CD8-positive, alpha-beta memory T cell (primary cell): ENCODE measurements at regions not wholly inside any gene's neighbourhood (a gene's known extent, or its start where the extent isn't known, plus 50 kb on each side); places are given as distances from the start of the nearest gene placed in this dataset.

Experiments
- CTCF ChIA-PET: fragments of 350-600 bp; sonication (Branson Sonifier 250); formaldehyde crosslinking; loops from one replicate; lab custom pipeline; 2021; ENCODE audit warnings: antibody characterized with exemption; lab: Charles Lee
- POLR2A ChIA-PET: fragments of 350-600 bp; sonication (Branson Sonifier 250); formaldehyde crosslinking; loops from one replicate; lab custom pipeline; 2021; ENCODE audit warnings: antibody characterized with exemption; lab: Charles Lee
- DNase-seq, 5 donors: peaks; one replicate each; pipeline versions ENCODE4 v3.0.0 to v3.0.0-alpha.2; 2020 to 2022; ENCODE audit warnings: mixed read lengths in 1 of 5
- H3K27ac ChIP-seq: one replicate; pipeline ENCODE4 v1.7.0; 2013; ENCODE audit warnings: low read depth, mild to moderate bottlenecking, low read length, moderate library complexity
- H3K27me3 ChIP-seq: 2 replicates; pipeline ENCODE4 v1.7.0; 2013; ENCODE audit warnings: low read length, mild to moderate bottlenecking; ENCODE audit not compliant: insufficient read depth, poor library complexity, severe bottlenecking
- H3K36me3 ChIP-seq: 2 replicates; pipeline ENCODE4 v1.7.0; 2013; ENCODE audit warnings: mild to moderate bottlenecking, low read length, moderate library complexity; ENCODE audit not compliant: insufficient read depth
- H3K4me1 ChIP-seq: 2 replicates; pipeline ENCODE4 v1.7.0; 2013; ENCODE audit warnings: mild to moderate bottlenecking, low read length, moderate library complexity; ENCODE audit not compliant: insufficient read depth
- H3K4me3 ChIP-seq: 2 replicates; pipeline ENCODE4 v1.7.0; 2013; ENCODE audit warnings: mild to moderate bottlenecking, low read length
- H3K9me3 ChIP-seq: 2 replicates; pipeline ENCODE4 v1.7.0; 2013; ENCODE audit warnings: mild to moderate bottlenecking, low read length
- H3K27ac Mint-ChIP-seq, 8 donors: one replicate each; pipeline ENCODE4 v1.8.0; 2020 to 2021; ENCODE audit warnings: mixed read lengths in 8 of 8, mild to moderate bottlenecking in 6 of 8, inconsistent platforms in 3 of 8, moderate library complexity in 3 of 8
- H3K27me3 Mint-ChIP-seq, 2 donors: one replicate each; pipeline ENCODE4 v1.8.0; 2020 to 2021; ENCODE audit warnings: mixed read lengths in 2 of 2, mild to moderate bottlenecking in 1 of 2, moderate library complexity in 1 of 2
- H3K36me3 Mint-ChIP-seq, 3 donors: one replicate each; pipeline ENCODE4 v1.8.0; 2020 to 2021; ENCODE audit warnings: mixed read lengths in 3 of 3, inconsistent platforms in 1 of 3, mild to moderate bottlenecking in 1 of 3
- H3K4me1 Mint-ChIP-seq, 3 donors: one replicate each; pipeline ENCODE4 v1.8.0; 2020 to 2021; ENCODE audit warnings: mixed read lengths in 3 of 3, inconsistent platforms in 1 of 3, mild to moderate bottlenecking in 1 of 3
- H3K4me3 Mint-ChIP-seq, 7 donors: one replicate each; pipeline ENCODE4 v1.8.0; 2020 to 2021; ENCODE audit warnings: mixed read lengths in 7 of 7, mild to moderate bottlenecking in 6 of 7, moderate library complexity in 4 of 7, inconsistent platforms in 2 of 7
- H3K9me3 Mint-ChIP-seq, 5 donors: one replicate each; pipeline ENCODE4 v1.8.0; 2020 to 2022; ENCODE audit warnings: mixed read lengths in 5 of 5, mild to moderate bottlenecking in 3 of 5, moderate library complexity in 2 of 5, inconsistent platforms in 1 of 5

GRCh38 chrX:479273-479981 lies 92.7 kb upstream of the PPP2R3B start:
- H3K27me3 ChIP-seq, result no peaks in the 10 kb centered on the region
- no peak overlapping the region for H3K27ac ChIP-seq
- no peak overlapping the region for H3K27ac Mint-ChIP-seq
- no peaks in the 10 kb centered on the region for H3K4me1 Mint-ChIP-seq
- H3K9me3 ChIP-seq, result no peaks in the 10 kb centered on the region
- H3K36me3 ChIP-seq, result no peaks in the 10 kb centered on the region
- no peak for DNase-seq
- H3K9me3 Mint-ChIP-seq, result peaks cover 0 to 16% (median 4%) of the 10 kb centered on the region in 5 donors
- H3K27me3 Mint-ChIP-seq, result peaks cover 0 to 11% of the 10 kb centered on the region in 2 donors
- ChIA-PET POLR2A (no interaction called here), CTCF (no interaction called here)
- no peak overlapping the region for H3K4me3 Mint-ChIP-seq
- H3K4me3 ChIP-seq, result no peak overlapping the region
- peaks cover 0 to 2% (median 0%) of the 10 kb centered on the region in 3 donors for H3K36me3 Mint-ChIP-seq
- H3K4me1 ChIP-seq, result no peaks in the 10 kb centered on the region

GRCh38 chrX:480861-481417 lies 94.2 kb upstream of the PPP2R3B start:
- no peak for DNase-seq
- H3K9me3 Mint-ChIP-seq, result peaks cover 0 to 13% (median 2%) of the 10 kb centered on the region in 5 donors
- POLR2A ChIA-PET, result no interaction called here

GRCh38 chrX:482192-482701 lies 95.5 kb upstream of the PPP2R3B start:
- Histone ChIP-seq H3K36me3 (no peaks in the 10 kb centered on the region), H3K9me3 (no peaks in the 10 kb centered on the region), H3K4me3 (no peak overlapping the region), H3K4me1 (no peaks in the 10 kb centered on the region), H3K27ac (no peak overlapping the region), H3K27me3 (no peaks in the 10 kb centered on the region)
- Mint-ChIP-seq H3K9me3 (peaks cover 0 to 13% (median 2%) of the 10 kb centered on the region in 5 donors), H3K27ac (no peak overlapping the region), H3K4me1 (no peaks in the 10 kb centered on the region), H3K27me3 (peaks cover 0 to 6% of the 10 kb centered on the region in 2 donors), H3K36me3 (peaks cover 0 to under 1% (median 0%) of the 10 kb centered on the region in 3 donors), H3K4me3 (no peak overlapping the region)
- POLR2A ChIA-PET, result no interaction called here
- CTCF ChIA-PET, result no interaction called here
- no peak for DNase-seq

More at GRCh38 chrX:480861-481417, 94.2 kb upstream of the PPP2R3B start:
- H3K36me3 Mint-ChIP-seq, result peaks cover 0 to 2% (median 0%) of the 10 kb centered on the region in 3 donors
- Histone ChIP-seq H3K36me3 (no peaks in the 10 kb centered on the region), H3K27ac (no peak overlapping the region), H3K4me1 (no peaks in the 10 kb centered on the region), H3K4me3 (no peak overlapping the region), H3K9me3 (no peaks in the 10 kb centered on the region), H3K27me3 (no peaks in the 10 kb centered on the region)
- CTCF ChIA-PET, result no interaction called here
- H3K4me1 Mint-ChIP-seq, result no peaks in the 10 kb centered on the region
- no peak overlapping the region for H3K4me3 Mint-ChIP-seq
- H3K27ac Mint-ChIP-seq, result no peak overlapping the region
- peaks cover 0 to 7% of the 10 kb centered on the region in 2 donors for H3K27me3 Mint-ChIP-seq

GRCh38 chrX:482702-483203 lies 96.0 kb upstream of the PPP2R3B start:
- DNase-seq, result no peak
- H3K27me3 ChIP-seq, result no peaks in the 10 kb centered on the region
- peaks cover 0 to 11% (median 2%) of the 10 kb centered on the region in 5 donors for H3K9me3 Mint-ChIP-seq
- H3K27ac ChIP-seq, result no peak overlapping the region
- H3K4me3 ChIP-seq, result no peak overlapping the region
- H3K27ac Mint-ChIP-seq, result peak overlapping the region in 1 of 8 donors; percentile 38
- H3K4me1 Mint-ChIP-seq, result no peaks in the 10 kb centered on the region
- no peaks in the 10 kb centered on the region for H3K4me1 ChIP-seq
- no peaks in the 10 kb centered on the region for H3K36me3 Mint-ChIP-seq
- H3K4me3 Mint-ChIP-seq, result no peak overlapping the region
- ChIA-PET CTCF (no interaction called here), POLR2A (no interaction called here)
- H3K36me3 ChIP-seq, result no peaks in the 10 kb centered on the region
- H3K27me3 Mint-ChIP-seq, result peaks cover 0 to 7% of the 10 kb centered on the region in 2 donors
- H3K9me3 ChIP-seq, result no peaks in the 10 kb centered on the region

GRCh38 chrX:485368-485767 lies 98.7 kb upstream of the PPP2R3B start:
- H3K27ac ChIP-seq, result no peak overlapping the region
- H3K4me1 Mint-ChIP-seq, result no peaks in the 10 kb centered on the region
- ChIA-PET POLR2A (no interaction called here), CTCF (no interaction called here)
- H3K27me3 Mint-ChIP-seq, result peaks cover 0 to 6% of the 10 kb centered on the region in 2 donors
- no peaks in the 10 kb centered on the region for H3K4me1 ChIP-seq
- H3K27me3 ChIP-seq, result no peaks in the 10 kb centered on the region
- no peaks in the 10 kb centered on the region for H3K36me3 ChIP-seq
- no peak for DNase-seq
- H3K4me3 ChIP-seq, result no peak overlapping the region
- H3K27ac Mint-ChIP-seq, result no peak overlapping the region
- H3K4me3 Mint-ChIP-seq, result no peak overlapping the region
- no peaks in the 10 kb centered on the region for H3K36me3 Mint-ChIP-seq
- H3K9me3 Mint-ChIP-seq, result peaks cover 0 to 11% (median 2%) of the 10 kb centered on the region in 5 donors
- H3K9me3 ChIP-seq, result no peaks in the 10 kb centered on the region

GRCh38 chrX:486325-486724 lies 99.6 kb upstream of the PPP2R3B start:
- Histone ChIP-seq H3K4me3 (no peak overlapping the region), H3K9me3 (no peaks in the 10 kb centered on the region), H3K4me1 (no peaks in the 10 kb centered on the region), H3K27ac (no peak overlapping the region), H3K36me3 (no peaks in the 10 kb centered on the region), H3K27me3 (no peaks in the 10 kb centered on the region)
- H3K27ac Mint-ChIP-seq, result no peak overlapping the region
- no peak for DNase-seq
- H3K9me3 Mint-ChIP-seq, result peaks cover 0 to 11% (median 2%) of the 10 kb centered on the region in 5 donors
- ChIA-PET POLR2A (no interaction called here), CTCF (no interaction called here)
- H3K27me3 Mint-ChIP-seq, result peaks cover 0 to 6% of the 10 kb centered on the region in 2 donors
- H3K4me3 Mint-ChIP-seq, result no peak overlapping the region
- no peaks in the 10 kb centered on the region for H3K4me1 Mint-ChIP-seq
- no peaks in the 10 kb centered on the region for H3K36me3 Mint-ChIP-seq

- CTCF ChIA-PET, result no interaction called here
- no peak overlapping the region for H3K4me3 Mint-ChIP-seq
- POLR2A ChIA-PET, result no interaction called here
- H3K4me1 Mint-ChIP-seq, result no peaks in the 10 kb centered on the region
- no peak overlapping the region for H3K27ac Mint-ChIP-seq
- Histone ChIP-seq H3K4me1 (no peaks in the 10 kb centered on the region), H3K27ac (no peak overlapping the region), H3K9me3 (no peaks in the 10 kb centered on the region), H3K4me3 (no peak overlapping the region), H3K27me3 (no peaks in the 10 kb centered on the region), H3K36me3 (no peaks in the 10 kb centered on the region)
- peaks cover 0 to 6% of the 10 kb centered on the region in 2 donors for H3K27me3 Mint-ChIP-seq
- DNase-seq, result no peak
- no peaks in the 10 kb centered on the region for H3K36me3 Mint-ChIP-seq
- H3K9me3 Mint-ChIP-seq, result peaks cover 0 to 7% (median 0%) of the 10 kb centered on the region in 5 donors
These were observed 101.1 kb upstream of the PPP2R3B start for GRCh38 chrX:487836-488235.

GRCh38 chrX:489820-490219 lies 103.1 kb upstream of the PPP2R3B start:
- no peaks in the 10 kb centered on the region for H3K9me3 ChIP-seq
- H3K9me3 Mint-ChIP-seq, result peaks cover 0 to 2% (median 0%) of the 10 kb centered on the region in 5 donors
- H3K27ac ChIP-seq, result no peak overlapping the region
- H3K27me3 Mint-ChIP-seq, result peaks cover 0 to 5% of the 10 kb centered on the region in 2 donors
- no peaks in the 10 kb centered on the region for H3K4me1 Mint-ChIP-seq
- H3K4me3 ChIP-seq, result no peak overlapping the region
- H3K4me1 ChIP-seq, result no peaks in the 10 kb centered on the region
- ChIA-PET POLR2A (no interaction called here), CTCF (no interaction called here)
- H3K36me3 ChIP-seq, result no peaks in the 10 kb centered on the region
- DNase-seq, result no peak
- H3K27me3 ChIP-seq, result no peaks in the 10 kb centered on the region
- no peak overlapping the region for H3K27ac Mint-ChIP-seq
- H3K4me3 Mint-ChIP-seq, result no peak overlapping the region
- H3K36me3 Mint-ChIP-seq, result no peaks in the 10 kb centered on the region
